ENCODE measurements at regions not wholly inside any gene's neighbourhood (a gene's known extent, or its start where the extent isn't known, plus 50 kb on each side); places are given as distances from the start of the nearest gene placed in this dataset.

DNA sequence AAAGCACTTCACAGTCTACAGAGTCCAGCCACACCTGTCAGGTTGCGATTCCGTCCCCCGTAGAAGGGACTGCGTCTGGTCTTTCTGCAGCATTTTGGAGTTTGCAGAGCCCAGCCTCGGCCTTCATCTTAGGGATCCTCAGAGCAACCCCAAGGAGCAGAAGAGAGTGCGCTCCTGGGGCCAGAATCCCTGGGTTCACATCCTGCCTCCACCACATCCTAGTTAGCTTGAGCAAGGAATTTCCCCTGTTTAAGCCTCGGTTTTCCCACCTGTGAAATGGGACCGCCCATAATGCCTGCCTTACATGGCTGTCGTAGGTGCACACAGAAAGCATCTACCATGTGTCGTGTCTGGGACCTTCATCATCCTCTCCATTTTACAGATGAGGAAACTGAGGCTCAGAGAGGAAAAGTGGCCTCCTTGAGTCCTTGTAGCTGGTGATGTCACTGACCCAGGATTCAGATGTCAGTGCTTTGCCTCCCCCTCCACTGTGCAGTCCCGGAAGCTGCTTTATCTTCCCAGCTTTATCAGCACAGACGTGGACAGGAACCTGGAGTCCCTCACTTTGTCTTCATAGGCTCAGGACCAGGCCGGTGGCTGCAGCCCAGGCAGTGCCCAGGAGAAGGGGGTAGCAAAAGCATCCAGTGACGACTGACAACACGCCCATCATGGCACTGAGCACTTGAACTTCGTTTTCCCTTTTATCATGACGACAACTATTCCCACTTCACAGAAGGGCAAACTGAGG lies 438.5 kb downstream of the MATN1 start:
- TF ChIP-seq, protein P1, sequence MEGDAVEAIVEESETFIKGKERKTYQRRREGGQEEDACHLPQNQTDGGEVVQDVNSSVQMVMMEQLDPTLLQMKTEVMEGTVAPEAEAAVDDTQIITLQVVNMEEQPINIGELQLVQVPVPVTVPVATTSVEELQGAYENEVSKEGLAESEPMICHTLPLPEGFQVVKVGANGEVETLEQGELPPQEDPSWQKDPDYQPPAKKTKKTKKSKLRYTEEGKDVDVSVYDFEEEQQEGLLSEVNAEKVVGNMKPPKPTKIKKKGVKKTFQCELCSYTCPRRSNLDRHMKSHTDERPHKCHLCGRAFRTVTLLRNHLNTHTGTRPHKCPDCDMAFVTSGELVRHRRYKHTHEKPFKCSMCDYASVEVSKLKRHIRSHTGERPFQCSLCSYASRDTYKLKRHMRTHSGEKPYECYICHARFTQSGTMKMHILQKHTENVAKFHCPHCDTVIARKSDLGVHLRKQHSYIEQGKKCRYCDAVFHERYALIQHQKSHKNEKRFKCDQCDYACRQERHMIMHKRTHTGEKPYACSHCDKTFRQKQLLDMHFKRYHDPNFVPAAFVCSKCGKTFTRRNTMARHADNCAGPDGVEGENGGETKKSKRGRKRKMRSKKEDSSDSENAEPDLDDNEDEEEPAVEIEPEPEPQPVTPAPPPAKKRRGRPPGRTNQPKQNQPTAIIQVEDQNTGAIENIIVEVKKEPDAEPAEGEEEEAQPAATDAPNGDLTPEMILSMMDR (optimal IDR thresholded peaks at IDR 0.05 in 1 of 3, IDR thresholded peaks at IDR 0.05 in 1 of 3, conservative IDR thresholded peaks at IDR 0.05 in 1 of 3; ENCODE audit: extremely low read depth in 1 of 3, insufficient read depth in 2 of 3, low read length in 3 of 3), result no peak
- TF ChIP-seq EZH2 (IDR thresholded peaks at IDR 0.05; ENCODE audit: low read length), result no peak
- dilution Hi-C loops (cut with MboI; ENCODE audit: extremely low pct_ligation_motif_present, low sequenced_read_pairs), result no loop called here
- FAIRE-seq, result no peak
- no peaks in the 10 kb centered on the region for H3K9me1 ChIP-seq (ENCODE audit: control insufficient read depth, extremely low read depth, insufficient read depth, low read length)
- no peak overlapping the region for H2AFZ ChIP-seq (ENCODE audit: control insufficient read depth, low read length)
- no peaks in the 10 kb centered on the region for H3K9me3 ChIP-seq (ENCODE audit: control insufficient read depth, low read depth, low read length)
- H3K9ac ChIP-seq (ENCODE audit: control insufficient read depth, extremely low read depth, insufficient read depth, low read length), result no peak overlapping the region
- no peak overlapping the region for H3K27ac ChIP-seq (ENCODE audit: control insufficient read depth, insufficient read depth, low read length)
- no peaks in the 10 kb centered on the region for H3K79me2 ChIP-seq (ENCODE audit: control insufficient read depth, insufficient read depth, low read length)
- no peak for DNase-seq (ENCODE audit: low read depth, low spot score)
- no peaks in the 10 kb centered on the region for H3K4me1 ChIP-seq (ENCODE audit: control insufficient read depth, extremely low read depth, insufficient read depth, low read length)
- no peaks in the 10 kb centered on the region for H3K36me3 ChIP-seq (ENCODE audit: control insufficient read depth in 2 of 2, extremely low read depth in 1 of 2, insufficient read depth in 2 of 2, low read length in 2 of 2)
- H3K4me2 ChIP-seq (ENCODE audit: control insufficient read depth, extremely low read depth, insufficient read depth, low read depth, low read length), result no peak overlapping the region
- no peak overlapping the region for H3K4me3 ChIP-seq (ENCODE audit: control insufficient read depth in 2 of 3, extremely low read depth in 1 of 3, insufficient read depth in 2 of 3, low read depth in 1 of 3, low read length in 3 of 3)
- H4K20me1 ChIP-seq (ENCODE audit: control insufficient read depth, extremely low read depth, insufficient read depth, low read length), result no peaks in the 10 kb centered on the region
- peaks cover 5% of the 10 kb centered on the region for H3K27me3 ChIP-seq (ENCODE audit: control insufficient read depth, extremely low read depth, insufficient read depth, low read length)

DNA sequence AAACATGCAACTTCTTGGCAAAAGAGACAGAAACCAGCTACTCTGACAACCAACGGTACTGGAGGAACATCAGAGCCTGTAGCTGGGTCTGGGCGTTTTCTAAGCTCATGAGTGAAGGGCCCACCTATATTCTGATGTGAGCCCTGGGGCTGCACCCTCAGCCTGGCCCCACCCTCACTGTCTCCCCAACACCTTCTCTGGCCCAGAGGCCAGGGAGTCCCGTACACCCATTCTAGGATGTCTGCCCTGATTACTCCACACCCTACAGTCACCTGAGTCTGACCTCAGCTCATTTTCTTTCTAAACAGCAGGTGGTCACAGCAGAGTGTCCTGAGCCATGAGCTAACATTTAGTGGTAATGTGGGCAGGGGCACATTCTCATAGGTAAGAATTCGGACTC lies 439.2 kb downstream of the MATN1 start:
- dilution Hi-C loops (cut with MboI; ENCODE audit: extremely low pct_ligation_motif_present, low sequenced_read_pairs), result no loop called here
- DNase-seq (ENCODE audit: low read depth, low spot score), result no peak
- no peak for TF ChIP-seq EZH2 (IDR thresholded peaks at IDR 0.05; ENCODE audit: low read length)
- TF ChIP-seq, protein P1 (optimal IDR thresholded peaks at IDR 0.05 in 1 of 3, IDR thresholded peaks at IDR 0.05 in 1 of 3, conservative IDR thresholded peaks at IDR 0.05 in 1 of 3; ENCODE audit: extremely low read depth in 1 of 3, insufficient read depth in 2 of 3, low read length in 3 of 3), result no peak
- Histone ChIP-seq H3K4me3 (ENCODE audit: control insufficient read depth in 2 of 3, extremely low read depth in 1 of 3, insufficient read depth in 2 of 3, low read depth in 1 of 3, low read length in 3 of 3) (no peak overlapping the region), H3K27me3 (ENCODE audit: control insufficient read depth, extremely low read depth, insufficient read depth, low read length) (no peaks in the 10 kb centered on the region), H3K9me3 (ENCODE audit: control insufficient read depth, low read depth, low read length) (no peaks in the 10 kb centered on the region), H3K9ac (ENCODE audit: control insufficient read depth, extremely low read depth, insufficient read depth, low read length) (no peak overlapping the region), H3K27ac (ENCODE audit: control insufficient read depth, insufficient read depth, low read length) (no peak overlapping the region), H3K4me1 (ENCODE audit: control insufficient read depth, extremely low read depth, insufficient read depth, low read length) (no peaks in the 10 kb centered on the region), H3K79me2 (ENCODE audit: control insufficient read depth, insufficient read depth, low read length) (no peaks in the 10 kb centered on the region), H3K36me3 (ENCODE audit: control insufficient read depth in 2 of 2, extremely low read depth in 1 of 2, insufficient read depth in 2 of 2, low read length in 2 of 2) (no peaks in the 10 kb centered on the region), H3K9me1 (ENCODE audit: control insufficient read depth, extremely low read depth, insufficient read depth, low read length) (no peaks in the 10 kb centered on the region), H3K4me2 (ENCODE audit: control insufficient read depth, extremely low read depth, insufficient read depth, low read depth, low read length) (no peak overlapping the region), H2AFZ (ENCODE audit: control insufficient read depth, low read length) (no peak overlapping the region), H4K20me1 (ENCODE audit: control insufficient read depth, extremely low read depth, insufficient read depth, low read length) (no peaks in the 10 kb centered on the region)
- no peak for FAIRE-seq

Measured in keratinocyte (primary cell).